GM19238 (cell line): ENCODE measurements at regions not wholly inside any gene's neighbourhood (a gene's known extent, or its start where the extent isn't known, plus 50 kb on each side); places are given as distances from the start of the nearest gene placed in this dataset.

ENCODE experiments used
- DNase-seq: peaks from one replicate; pipeline ENCODE4 v3.0.0; 2011; ENCODE audit warnings: low spot score; ENCODE audit not compliant: insufficient read length

DNA sequence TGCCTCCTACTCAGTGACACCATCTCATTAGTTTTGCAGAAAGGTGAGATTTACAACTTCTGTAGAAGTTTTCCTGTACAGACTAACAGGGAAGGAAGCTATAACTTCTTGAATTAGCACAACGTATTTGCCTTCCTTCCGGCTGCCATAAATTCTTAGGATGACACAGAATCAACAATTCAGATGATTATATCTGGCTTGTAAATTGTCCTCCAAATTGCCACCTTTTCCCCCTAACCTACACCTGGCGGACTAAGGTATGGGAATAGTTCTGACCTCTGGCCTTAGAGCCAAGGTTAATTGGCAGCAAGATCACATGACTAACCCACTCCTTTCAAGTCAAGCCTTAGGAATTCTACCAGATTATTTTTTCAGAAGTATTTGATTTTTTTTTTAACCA lies 284.3 kb downstream of the LMO4 start:
- DNase-seq: no peak

DNA sequence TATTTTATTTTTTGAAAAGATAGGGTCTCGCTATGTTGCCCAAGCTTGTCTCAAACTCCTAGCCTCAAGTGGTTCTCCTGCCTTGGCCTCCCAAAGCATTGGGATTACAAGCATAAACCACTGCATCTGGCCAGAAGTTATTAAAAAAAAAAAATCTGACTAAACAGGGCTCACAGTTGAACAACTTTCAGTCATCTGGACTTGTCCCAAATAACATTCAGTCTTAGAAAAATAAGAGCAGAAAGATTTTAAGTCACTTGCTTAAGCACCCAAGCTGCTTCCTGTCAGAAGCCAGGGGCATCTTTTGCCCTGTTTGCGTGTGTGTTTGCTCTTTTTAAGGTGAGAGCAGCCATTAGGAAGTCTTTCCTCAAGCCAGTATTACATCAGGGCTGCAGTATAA lies 286.8 kb downstream of the LMO4 start:
- no peak for DNase-seq

DNA sequence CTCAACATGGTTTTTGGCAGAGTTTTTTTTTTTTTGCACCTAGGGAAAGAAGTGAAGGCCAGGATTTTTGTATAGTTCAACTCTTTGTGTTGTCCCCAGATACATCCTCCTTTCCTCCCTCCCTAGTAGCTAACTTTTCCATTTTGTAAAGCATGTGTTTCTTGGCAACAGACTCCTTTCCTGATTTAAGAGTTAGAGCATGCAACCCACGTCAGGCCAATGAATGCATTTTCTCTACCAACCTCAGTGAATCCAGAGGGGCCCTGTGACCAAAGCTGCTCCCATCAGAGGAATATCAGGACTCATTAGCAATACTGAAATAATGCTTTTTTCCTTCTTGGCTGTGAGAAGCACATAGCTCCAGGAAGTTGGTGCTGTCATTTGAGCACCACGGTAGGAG lies 287.2 kb downstream of the LMO4 start:
- no peak for DNase-seq

DNA sequence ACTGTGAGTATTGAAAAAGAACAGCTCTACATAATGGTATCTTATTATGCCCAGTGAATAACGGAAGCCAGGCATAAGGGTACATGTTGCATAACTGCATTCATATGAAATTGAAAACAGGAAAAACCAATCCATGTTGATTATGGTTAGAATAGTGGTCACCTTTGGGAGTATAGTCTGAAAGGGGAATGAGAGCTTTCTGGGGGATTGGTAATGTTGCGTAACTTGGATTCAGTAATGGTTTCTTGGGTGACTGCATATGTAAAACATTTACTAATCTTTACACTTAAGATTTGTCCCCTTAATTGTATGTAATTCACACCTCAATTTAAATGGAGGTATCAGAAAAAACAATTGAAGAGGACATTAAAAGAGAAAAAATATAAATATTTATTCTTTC lies 292.1 kb downstream of the LMO4 start:
- DNase-seq: no peak

DNA sequence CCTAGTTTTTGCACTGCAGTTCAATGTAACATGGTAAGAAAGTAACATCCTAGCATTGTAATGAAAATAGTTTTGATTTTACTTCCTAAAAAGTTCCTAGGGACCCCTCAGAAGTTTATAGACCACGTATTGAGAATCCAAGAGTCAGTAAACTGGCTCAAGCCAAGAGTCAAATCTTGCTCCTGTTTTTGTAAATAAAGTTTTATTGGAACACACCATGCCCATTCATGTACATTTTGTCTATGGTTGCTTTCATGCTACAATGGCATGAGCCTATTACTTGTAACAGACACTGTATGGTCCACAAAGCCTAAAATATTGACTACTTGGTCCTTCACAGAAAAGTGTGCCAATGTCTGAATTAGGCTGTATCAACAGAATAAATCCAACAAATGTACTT lies 301.0 kb downstream of the LMO4 start:
- DNase-seq: no peak

DNA sequence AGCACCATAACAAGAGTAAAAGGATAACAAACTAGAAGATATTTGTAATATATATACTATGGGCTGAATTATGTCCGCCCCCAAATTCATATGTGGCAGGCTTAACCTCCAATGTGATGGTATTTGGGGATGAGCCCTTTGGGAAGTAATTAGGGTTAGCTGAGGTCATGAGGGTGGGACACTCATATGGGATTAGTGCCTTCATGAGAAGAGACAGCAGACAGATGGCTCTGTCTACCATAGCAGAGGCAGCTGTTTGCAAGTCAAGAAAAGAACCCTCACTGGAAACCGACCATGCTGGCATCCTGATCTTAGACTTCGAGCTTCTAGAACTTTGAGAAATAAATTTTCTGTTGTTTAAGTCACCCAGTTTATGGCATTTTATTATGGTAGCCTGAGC lies 303.6 kb downstream of the LMO4 start:
- no peak for DNase-seq

DNA sequence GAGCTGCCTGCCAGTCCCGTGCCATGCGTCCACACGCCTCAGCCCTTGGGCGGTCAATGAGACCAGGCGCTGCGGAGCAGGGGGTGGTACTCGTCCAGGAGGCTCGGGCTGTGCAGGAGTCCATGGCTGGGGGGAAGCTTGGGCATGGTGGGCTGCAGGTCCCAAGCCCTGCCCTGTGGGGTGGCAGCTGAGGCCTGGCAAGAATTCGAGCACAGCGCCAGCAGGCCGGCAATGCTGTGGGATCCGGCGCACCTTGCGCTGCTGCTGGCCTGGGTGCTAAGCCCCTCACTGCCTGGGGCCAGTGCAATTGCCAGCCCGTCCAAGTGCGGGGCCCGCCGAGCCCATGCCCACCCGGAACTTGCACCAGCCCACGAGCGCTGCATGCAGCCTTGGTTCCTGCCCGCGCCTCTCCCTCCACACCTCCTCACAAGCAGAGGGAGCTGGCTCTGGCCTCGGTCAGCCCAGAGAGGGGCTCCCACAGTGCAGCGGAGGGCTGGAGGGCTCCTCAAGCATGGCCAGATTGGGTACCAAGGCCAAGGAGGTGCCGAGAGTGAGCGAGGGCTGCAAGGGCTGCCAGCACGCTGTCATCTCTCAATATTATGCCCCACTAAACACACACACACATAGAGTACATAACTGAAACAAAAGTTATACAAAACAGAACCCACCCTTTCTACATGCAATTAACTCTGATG lies 307.7 kb downstream of the LMO4 start:
- DNase-seq: no peak

DNA sequence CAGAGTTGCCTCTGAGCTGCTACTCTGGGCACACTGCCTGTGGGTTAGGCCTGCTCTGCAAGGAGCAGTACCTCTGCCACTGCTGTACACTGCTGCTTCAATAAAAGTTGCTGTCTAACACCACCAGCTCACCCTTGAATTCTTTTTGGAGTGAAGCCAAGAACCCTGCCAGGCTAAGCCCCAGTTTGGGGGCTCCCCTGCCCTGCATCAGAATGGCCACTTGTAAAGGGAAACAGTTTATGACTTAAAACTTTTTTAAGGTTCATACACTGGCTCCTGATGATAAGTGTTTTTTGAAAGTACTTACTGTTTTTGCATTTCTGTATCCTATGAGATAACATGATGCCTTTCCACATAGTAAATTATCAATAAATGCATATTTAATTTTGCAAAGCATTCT lies 310.0 kb downstream of the LMO4 start:
- DNase-seq: no peak

DNA sequence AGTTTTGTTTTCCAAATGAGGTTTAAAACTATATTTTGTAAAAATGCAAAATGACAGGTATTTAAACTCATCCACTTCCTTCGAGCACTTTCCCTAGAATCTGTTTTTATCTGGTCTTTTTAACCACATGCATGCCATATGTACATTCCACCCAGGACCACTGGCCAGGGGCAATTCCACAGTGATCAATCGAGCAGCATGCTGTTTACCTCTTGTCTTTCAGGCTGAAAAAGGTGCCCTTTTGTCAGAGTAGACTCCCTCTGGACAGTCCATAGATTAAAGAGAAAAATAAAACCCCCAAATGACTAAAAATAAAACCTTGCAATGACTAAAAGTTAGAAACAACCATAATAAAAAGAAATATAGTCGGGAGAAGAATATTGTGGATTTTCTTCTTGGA lies 313.3 kb downstream of the LMO4 start:
- DNase-seq: no peak

DNA sequence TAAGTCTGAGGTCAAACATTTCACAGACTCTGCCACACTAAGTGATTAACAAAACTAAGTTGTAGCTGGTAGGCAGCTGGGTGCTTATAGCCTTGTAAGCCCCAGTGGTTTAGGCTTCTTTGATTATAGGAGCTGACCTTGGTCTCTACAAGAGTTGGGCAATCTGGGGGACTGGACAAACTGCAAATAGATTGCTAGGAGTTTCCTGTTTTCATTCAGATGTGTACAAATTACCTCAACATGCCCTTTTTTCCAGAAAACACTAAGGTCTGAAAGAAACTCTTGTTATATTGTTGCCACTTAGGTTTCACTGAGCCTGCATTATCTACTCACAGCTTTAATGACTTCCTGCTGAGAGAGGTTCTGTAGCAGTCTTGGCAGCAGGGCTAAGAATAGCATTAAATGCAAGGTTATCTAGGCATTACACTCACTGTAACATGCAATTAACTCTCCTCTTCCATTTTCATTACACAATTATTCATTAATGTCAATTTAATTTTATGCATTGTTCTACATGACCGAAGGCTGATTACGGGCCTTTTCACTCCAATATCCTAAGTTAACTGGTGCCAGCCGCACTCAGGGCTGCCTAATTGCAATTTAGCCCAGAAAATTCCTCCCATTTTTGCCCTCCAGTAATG lies 314.0 kb downstream of the LMO4 start:
- DNase-seq: no peak

DNA sequence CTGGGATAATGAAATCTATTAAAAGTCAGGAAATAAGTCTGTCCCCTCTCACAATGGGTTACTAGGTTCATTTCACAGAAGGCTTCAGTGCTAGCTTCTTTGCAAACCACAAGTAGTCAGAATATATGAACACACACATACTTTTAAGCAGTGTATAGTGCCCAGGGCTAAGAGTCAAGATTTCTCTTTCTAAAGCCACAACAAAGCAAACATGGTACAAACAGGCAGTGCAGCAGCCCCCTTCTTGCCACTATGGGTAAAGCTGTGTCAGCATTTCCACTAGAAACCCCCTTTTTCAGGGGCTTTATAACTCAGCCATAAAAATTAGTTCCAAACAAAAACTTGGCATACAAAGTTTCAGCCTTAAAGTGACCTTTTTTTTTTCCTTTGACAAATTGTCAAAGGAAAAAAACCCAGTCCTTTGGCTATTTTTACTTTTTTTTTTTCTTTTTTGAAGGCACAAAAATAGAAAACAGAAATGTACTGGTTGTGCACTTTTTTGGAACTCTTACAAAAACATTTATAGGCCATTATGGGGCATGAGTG lies 315.4 kb downstream of the LMO4 start:
- DNase-seq: no peak

DNA sequence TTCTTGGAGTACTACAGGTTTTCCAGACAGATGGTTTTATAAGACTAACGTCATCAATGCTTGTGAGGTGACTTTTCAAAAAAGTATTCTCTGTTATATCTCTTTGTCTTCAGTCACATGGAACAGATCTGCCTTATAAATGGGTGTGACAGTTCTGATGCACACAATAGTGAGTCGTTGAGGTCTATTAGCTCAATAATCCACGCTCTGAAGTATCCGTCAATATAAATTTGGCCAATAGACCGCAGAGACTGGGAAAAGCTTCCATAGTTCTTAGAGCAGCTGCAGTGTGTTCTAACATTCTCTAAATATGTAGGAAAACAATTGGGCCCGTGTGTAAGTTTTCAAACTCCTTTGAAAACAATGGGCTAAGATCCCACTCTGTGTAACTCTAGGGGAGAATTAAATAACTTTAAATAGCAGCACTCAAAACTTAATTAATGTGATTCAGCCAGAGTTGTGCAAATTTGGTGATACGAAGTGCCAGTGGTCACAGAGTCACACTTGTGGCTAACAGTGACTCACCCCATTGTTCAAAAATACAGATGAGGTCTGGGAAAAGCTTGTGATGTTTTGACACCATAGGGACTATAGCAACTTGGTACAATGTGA lies 316.0 kb downstream of the LMO4 start:
- no peak for DNase-seq

DNA sequence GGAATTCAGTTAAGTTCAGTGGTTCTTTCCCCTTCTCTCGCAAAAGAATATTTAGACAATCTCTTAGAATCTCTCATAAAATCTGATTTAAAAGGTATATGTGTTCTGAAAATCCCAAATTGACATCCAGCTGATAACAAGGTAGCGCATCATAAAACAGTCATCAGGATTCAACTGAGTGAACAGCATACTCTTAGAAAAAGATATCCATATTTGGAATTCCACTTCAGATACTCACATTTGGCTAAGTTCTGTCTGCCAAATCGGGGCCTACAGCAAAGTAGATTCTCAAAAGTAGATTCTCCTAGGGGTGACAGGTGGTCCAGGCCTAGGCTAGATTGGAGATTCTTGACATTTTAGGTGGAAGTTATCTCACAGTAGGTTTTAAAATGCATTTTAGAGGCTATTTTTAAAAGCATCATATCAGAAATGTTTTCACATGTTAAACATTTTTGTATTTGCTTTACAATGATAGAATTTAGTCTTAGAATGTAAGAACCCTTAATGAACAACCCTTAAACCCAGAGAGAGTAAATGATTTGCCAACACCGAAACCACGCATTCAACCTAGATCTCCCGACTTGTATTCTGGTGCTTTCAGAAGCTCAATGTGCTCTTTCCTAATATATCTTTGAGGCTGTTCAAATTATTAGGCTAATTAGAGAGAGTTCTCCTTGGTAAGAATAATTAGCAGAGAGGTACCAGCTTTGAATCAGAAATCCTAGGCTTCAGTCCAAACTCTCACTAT lies 318.9 kb downstream of the LMO4 start:
- DNase-seq: no peak

DNA sequence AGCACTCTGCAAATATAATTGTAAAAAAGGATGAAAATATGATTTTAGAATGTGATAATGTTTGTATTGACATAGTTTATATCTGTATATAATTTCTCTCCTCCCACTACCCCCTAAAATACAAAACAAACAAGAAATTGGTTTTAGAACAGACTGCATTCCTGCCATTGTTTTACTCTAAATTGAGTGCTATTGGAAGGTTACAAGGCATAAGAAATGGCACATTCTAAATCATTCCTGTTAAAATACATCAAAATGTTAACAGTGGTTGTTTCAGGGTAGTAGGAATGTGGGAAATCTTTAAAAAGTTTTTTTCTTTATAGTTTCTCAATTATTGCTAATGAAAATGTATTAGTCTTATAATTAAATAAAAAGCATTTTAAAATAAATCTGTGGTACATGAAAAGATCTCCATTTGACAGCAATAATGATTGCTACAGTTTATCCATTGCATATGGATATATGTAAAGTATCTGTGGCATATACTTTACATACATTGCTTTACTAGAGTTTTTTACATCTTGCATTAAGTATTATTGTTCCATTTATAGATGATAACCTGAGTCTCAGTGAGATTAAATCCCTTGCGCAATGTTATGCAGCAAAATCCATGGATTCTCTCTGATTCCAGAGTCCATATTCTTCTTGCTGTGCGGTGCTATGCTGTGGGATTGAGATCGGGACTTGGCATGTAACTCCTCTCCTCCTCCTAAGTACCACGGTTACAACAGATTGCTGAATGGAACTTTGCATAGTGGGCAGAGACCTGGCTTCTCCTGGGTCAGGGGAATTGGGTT lies 319.8 kb downstream of the LMO4 start:
- no peak for DNase-seq

DNA sequence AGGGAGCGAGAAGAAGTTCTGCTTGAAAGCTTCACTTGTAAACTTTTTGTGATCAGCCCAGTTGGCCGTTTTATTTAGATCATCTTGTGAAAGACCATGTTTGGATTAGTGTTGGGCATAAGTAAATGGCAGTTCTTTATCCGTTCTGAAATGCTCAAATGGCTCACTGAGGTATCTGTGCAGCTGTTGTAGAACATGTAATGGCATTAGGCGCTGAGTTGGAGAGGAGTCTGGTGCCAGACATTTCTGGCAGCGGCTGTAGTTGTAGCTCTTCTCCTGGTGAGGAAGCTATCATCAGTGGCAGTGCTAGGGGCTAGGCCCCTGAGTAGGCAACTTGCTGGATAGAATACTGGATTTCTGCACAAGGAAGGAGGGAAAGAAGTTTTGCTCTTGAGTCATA lies 321.6 kb downstream of the LMO4 start:
- no peak for DNase-seq

DNA sequence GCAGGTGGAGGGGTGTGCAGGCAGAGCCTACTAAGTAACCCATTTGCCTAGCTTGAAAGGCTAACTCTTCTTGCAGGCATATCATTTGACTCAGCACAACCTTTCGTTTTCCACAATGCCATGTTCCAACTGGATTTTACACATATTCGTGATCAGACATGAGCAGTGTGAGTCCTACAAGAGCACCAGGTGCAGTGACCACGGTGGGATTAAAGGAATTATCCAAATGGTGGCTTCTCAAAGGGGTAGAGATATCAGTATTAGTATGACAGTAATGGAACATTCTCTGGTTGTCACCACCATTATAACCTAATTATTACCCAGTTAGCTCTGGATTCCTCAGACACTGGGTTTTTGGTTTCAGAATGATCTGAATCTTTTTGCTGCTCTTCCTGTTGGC lies 323.5 kb downstream of the LMO4 start:
- no peak for DNase-seq

DNA sequence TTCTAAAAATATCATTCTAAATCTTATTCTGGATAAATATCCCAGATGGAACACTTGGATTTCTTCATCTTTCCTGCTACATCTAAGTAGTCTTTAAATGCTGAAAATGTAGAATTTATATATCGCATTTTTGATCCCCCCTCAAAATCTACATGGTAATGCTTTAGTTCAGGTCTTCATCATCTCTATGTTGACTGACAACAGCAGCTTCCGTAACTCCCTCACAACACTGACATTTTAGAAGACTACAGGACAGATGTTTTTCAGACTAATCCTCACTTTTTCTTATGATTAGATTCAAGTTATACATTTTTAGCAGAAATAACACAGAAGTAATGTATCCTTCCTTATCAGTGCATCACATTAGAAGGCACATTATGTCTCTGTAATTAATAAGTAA lies 336.5 kb downstream of the LMO4 start:
- no peak for DNase-seq

DNA sequence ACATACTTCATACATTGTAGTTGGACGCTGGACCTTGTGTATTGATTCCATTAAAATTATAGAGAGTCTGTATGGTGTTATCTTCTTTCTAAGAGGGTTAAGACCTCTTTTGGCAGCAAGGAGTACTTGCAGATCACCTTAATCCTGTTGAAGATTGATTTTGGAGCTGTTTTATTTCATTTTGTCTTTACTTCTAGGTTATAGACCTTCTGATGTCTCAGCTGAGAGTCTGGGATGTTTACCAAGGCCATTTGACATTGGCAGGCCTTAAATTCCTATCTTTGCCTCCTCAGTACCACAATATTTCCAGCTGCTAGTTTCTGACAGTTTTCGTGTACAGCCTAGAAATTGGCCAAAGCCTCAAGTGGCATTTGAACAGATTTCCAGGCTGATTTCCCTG lies 338.0 kb downstream of the LMO4 start:
- no peak for DNase-seq

DNA sequence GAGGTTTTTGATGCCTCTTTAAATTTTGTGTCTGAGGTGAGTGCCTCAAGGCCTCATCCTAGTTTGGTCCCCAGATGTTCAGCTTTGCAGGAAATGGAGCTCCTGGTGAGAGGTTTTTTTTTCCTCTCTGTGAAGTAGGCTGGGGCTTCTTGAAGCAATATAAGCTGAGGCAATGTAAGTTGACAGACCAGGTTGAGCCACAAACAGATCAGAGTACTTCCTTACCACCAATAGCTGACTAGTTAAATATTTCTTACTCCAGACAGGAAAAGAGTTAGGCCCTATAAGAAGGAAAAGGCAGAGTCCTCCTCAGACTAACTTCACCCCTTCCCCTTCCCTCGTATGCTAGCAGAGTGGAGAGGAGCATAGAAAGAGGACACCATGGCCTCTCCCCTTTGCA lies 341.0 kb downstream of the LMO4 start:
- DNase-seq: no peak

DNA sequence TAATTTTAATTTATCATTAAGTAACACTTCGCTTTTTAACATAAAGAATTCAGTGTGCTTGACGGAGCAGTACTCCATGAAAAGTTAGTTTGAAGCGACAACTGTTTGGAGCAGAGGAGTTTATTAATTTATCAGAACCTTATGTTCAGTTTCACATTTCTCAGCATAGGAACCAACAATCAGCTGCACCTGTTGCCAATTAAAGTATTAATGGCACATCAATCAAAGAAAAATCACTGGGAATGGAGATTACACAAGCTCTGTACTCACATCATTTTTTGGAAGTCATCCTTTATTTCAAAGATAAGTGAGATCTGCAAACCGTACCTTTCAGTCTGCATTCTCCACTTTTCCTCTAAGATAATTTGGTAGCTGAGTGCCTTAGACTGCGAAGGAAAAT lies 344.6 kb downstream of the LMO4 start:
- no peak for DNase-seq

DNA sequence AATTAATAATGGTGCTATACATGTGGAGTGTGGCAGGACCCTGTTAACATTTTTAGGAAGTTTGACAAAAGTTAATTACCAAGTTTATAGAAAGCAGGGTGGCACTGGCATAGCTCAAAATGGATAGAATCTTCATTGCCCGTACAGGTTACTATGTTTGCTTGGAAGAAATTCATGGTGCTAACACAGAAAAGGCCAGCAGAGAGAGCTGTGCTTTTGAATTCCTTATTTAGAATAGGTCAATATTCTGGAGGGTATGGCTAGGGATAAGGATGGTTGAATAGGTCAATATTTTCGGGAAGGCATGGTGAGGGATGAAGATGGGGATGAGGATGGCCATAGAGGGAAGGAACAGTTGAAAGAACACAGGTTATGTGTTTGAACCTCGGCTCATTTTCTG lies 345.1 kb downstream of the LMO4 start:
- DNase-seq: no peak
